ENCODE measurements at regions not wholly inside any gene's neighbourhood (a gene's known extent, or its start where the extent isn't known, plus 50 kb on each side); places are given as distances from the start of the nearest gene placed in this dataset.

DNA sequence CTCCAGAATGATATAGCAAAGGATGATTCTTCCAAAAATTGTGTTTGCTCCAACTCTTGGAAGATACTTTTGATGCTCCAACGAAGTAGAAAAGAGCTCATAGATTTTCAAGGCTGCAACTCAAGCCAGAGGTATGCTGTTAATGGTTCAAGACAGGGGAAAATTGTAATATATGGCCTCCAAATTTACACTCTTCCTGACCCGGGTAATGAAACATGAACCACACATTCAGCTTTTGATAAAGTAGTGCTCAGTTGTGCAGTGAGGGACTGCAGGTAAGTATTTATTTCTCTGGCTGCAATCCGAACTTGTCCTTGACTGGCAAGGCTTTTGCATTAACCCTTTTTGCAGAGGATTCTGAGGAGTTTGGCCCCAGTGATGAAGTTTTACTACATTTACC, 446.4 kb downstream of the RASEF start:
- POLR2A ChIA-PET = no interaction called here
- ATAC-seq = no peak
- H3K4me3 Mint-ChIP-seq = no peak overlapping the region
- peaks cover 0 to 7% (median 0%) of the 10 kb centered on the region in 5 donors for H3K27me3 Mint-ChIP-seq
- no peak for DNase-seq
- peaks cover 0 to 1% (median 0%) of the 10 kb centered on the region in 4 donors for H3K4me1 Mint-ChIP-seq
- no peak overlapping the region for H3K27ac Mint-ChIP-seq
- peaks cover 0 to 16% (median 0%) of the 10 kb centered on the region in 9 donors for H3K9me3 Mint-ChIP-seq
- H3K36me3 Mint-ChIP-seq = no peaks in the 10 kb centered on the region

DNA sequence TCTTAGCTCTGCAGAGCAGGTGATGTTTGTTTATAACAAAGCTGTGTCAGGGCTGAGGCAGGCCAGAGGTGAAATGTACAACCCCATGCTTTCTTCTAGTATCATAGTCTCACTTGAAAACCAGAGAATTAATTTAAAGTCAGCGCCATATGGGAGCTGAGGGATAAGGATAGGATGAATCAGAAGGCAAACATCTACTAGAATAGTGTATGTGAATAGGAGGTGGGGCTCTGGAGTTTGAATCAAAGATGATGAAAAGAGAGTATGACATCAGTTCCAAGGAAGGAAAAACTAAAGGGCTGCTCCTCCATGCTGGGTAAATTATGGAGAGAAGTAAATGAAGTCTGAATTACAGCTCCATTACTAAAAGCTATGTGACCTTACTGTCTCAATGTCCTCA, 441.5 kb downstream of the RASEF start:
- Mint-ChIP-seq H3K4me3 (no peak overlapping the region), H3K9me3 (peaks cover 0 to 16% (median 0%) of the 10 kb centered on the region in 9 donors), H3K27me3 (peaks cover 0 to 7% (median 0%) of the 10 kb centered on the region in 5 donors), H3K4me1 (peaks cover 0 to 1% (median 0%) of the 10 kb centered on the region in 4 donors), H3K36me3 (no peaks in the 10 kb centered on the region), H3K27ac (no peak overlapping the region)
- DNase-seq = no peak
- no peak for ATAC-seq
- POLR2A ChIA-PET = no interaction called here

DNA sequence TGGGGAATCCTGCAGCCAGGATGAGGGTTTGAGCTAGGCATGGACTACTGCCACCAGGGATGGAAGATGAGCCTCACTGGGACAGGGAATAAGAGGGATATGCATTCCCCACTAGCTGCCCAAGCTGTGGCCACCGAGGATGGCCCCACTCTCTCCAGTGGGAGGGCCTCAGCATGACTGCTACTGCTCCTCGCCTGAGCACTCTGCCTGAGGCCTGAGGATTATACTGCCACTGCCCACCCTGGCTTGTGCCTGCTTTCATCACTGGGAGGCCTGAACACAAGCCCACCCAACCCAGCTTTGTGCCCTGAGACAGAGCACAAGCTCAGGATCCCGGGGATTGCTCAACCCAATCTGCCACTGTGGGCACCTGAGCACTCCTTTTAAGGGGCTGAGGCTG, 425.6 kb downstream of the RASEF start:
- ATAC-seq (no peak), DNase-seq (no peak)
- peaks cover 9 to 34% (median 20%) of the 10 kb centered on the region in 9 donors for H3K9me3 Mint-ChIP-seq
- POLR2A ChIA-PET = no interaction called here
- peaks cover 0 to 18% (median 0%) of the 10 kb centered on the region in 3 donors for H3K36me3 Mint-ChIP-seq
- no peak overlapping the region for H3K27ac Mint-ChIP-seq
- no peaks in the 10 kb centered on the region for H3K4me1 Mint-ChIP-seq
- H3K4me3 Mint-ChIP-seq = no peak overlapping the region
- no peaks in the 10 kb centered on the region for H3K27me3 Mint-ChIP-seq

DNA sequence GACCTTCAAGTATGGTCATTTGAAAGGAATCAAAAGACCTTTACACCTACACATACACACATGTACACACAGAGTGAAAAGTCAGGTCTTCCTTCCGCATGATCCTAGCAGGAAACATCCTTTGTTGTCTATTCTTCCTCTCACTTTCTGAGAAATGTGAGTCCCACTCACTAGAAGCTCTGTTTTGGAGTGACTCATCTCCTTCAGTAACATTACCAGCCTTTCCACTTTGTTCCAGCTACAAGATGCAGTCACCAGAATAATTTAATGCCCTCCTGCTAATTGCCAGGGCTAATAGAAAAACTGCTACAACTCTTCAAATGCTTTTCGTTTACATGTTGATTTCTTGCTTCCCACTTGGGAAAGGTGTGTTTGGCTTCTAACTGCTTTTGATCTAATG, 417.3 kb downstream of the RASEF start:
- POLR2A ChIA-PET = no interaction called here
- Mint-ChIP-seq H3K9me3 (peaks cover 3 to 17% (median 8%) of the 10 kb centered on the region in 9 donors), H3K36me3 (peaks cover 0 to 3% (median 0%) of the 10 kb centered on the region in 3 donors), H3K27ac (no peak overlapping the region), H3K27me3 (no peaks in the 10 kb centered on the region), H3K4me3 (no peak overlapping the region), H3K4me1 (no peaks in the 10 kb centered on the region)
- no peak for DNase-seq
- no peak for ATAC-seq

DNA sequence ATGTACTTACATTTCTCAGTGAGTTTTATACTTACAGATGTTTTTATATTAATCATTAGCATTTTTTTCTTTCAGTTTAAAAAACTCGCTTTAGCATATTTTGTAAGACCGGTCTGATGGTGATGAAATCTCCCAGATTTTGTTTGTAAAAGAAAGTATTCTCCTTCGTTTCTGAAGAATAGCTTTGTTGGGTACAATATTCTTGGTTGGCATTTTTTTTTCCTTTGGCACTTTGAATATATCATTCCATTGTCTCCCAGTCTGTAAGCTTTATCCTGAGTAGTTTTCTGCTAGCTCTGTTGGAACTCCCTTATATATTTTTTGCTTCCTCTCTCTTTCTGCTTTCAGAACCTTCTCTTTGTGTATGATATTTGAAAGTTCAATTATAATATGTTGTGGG, 412.6 kb downstream of the RASEF start:
- POLR2A ChIA-PET = interaction anchor here (1.0 kb wide), 1 partner anchor 11 kb away, joined by 3 read pairs; no protein-coding TSS in a partner anchor
- ATAC-seq (no peak), DNase-seq (no peak)
- H3K4me3 Mint-ChIP-seq = no peak overlapping the region
- peaks cover 0 to 15% (median 0%) of the 10 kb centered on the region in 3 donors for H3K36me3 Mint-ChIP-seq
- H3K4me1 Mint-ChIP-seq = no peaks in the 10 kb centered on the region
- H3K27me3 Mint-ChIP-seq = no peaks in the 10 kb centered on the region
- H3K27ac Mint-ChIP-seq = no peak overlapping the region
- H3K9me3 Mint-ChIP-seq = peaks cover 10 to 24% (median 15%) of the 10 kb centered on the region in 9 donors

DNA sequence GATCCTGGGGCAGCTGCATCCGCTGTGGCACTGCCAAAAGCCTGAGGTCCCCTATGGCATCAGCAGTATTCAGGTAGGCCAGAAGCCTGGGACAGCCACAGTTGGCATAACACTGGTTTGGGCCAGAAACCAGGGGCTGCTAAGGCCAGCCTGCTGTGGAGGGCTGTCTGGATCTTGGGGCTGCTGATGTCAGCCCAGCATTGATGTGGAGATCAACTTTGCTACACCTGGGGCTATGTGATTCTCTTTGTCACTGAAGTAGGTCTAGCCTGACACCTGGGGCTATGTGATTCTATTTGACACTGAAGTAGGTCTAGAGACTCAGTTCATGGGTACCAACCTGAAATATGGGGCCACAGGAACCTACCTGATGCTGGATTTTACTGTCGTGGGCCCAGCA, 411.5 kb downstream of the RASEF start:
- Mint-ChIP-seq H3K27me3 (no peaks in the 10 kb centered on the region), H3K27ac (no peak overlapping the region), H3K4me1 (no peaks in the 10 kb centered on the region), H3K4me3 (no peak overlapping the region), H3K9me3 (peaks cover 10 to 24% (median 15%) of the 10 kb centered on the region in 9 donors), H3K36me3 (peaks cover 0 to 15% (median 0%) of the 10 kb centered on the region in 3 donors)
- POLR2A ChIA-PET = interaction anchor here (1.0 kb wide), 1 partner anchor 10 kb away, joined by 3 read pairs; no protein-coding TSS in a partner anchor
- ATAC-seq (no peak), DNase-seq (no peak)

DNA sequence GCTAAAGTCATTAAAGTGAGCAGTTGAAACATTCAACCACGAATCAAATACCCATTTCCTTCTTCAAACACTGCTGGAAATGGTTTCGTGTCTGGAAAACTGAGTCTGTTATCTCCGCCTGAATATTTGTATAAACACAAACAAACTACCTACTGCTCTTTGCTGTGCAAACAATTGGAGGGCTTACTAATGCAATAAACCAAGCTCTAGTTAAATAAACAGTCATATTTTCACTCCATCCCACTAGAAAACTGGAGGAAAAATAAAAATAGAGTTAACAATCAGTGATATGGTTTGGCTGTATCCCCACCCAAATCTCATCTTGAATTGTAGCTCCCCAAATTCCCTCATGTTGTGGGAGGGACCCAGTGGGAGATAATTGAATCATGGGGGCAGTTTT, 397.6 kb downstream of the RASEF start:
- H3K27ac Mint-ChIP-seq = no peak overlapping the region

DNA sequence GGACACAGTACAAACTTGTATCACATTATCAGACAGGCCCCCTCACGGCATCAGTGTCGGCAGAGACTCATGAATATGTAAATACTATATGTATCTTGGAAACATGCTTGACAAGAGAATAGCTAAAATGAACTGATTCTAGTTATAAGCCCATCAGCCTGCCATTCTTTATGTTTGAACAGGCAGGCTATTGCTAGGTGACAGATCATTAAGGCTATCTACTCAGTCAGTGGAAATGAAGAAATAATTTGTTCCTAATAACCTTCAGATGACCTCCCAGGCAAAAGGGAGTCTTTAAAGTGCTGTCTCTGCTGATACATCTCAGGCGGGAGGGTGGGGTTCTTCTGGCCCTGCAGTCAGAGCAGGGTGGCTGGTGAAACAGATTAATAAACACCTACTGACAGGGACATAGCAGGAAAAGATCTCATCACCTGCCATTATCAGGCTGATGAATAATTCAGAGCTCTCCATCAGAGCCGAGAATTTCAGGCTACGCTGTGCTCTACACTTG, 394.2 kb downstream of the RASEF start:
- POLR2A ChIA-PET = no interaction called here
- Mint-ChIP-seq H3K27me3 (no peaks in the 10 kb centered on the region), H3K36me3 (no peaks in the 10 kb centered on the region), H3K4me1 (peaks cover 0 to 1% (median 0%) of the 10 kb centered on the region in 4 donors), H3K4me3 (no peak overlapping the region), H3K27ac (no peak overlapping the region), H3K9me3 (peaks cover 0 to 6% (median 2%) of the 10 kb centered on the region in 9 donors)
- DNase-seq (no peak), ATAC-seq (no peak)

More for the DNA sequence above, 397.6 kb downstream of the RASEF start:
- ATAC-seq (no peak), DNase-seq (no peak)
- POLR2A ChIA-PET = no interaction called here
- no peaks in the 10 kb centered on the region for H3K4me1 Mint-ChIP-seq
- H3K4me3 Mint-ChIP-seq = no peak overlapping the region
- H3K27me3 Mint-ChIP-seq = no peaks in the 10 kb centered on the region
- no peaks in the 10 kb centered on the region for H3K36me3 Mint-ChIP-seq
- H3K9me3 Mint-ChIP-seq = peaks cover 0 to 12% (median 2%) of the 10 kb centered on the region in 9 donors

DNA sequence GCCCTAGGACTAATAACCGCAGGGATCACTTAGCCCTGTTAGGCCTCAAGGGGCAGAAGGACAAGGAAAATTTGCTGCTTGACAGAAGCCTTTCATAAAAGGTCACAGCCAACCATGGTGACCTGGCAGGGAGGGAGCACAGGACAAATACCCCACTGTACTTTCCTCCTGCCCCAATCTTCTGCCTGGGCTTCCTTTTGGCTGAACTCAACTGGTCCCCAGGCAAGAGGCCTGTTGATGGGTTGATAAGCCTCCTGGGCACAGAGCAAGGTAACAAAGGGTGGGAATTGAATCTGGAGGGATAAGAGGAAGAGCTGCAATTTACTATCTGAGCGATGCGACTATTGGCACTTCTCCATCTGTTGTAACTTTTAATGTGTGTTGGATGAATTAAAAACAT, 392.9 kb downstream of the RASEF start:
- POLR2A ChIA-PET = no interaction called here
- Mint-ChIP-seq H3K36me3 (no peaks in the 10 kb centered on the region), H3K27me3 (no peaks in the 10 kb centered on the region), H3K27ac (no peak overlapping the region), H3K4me3 (no peak overlapping the region), H3K4me1 (peaks cover 0 to 1% (median 0%) of the 10 kb centered on the region in 4 donors), H3K9me3 (peaks cover 0 to 3% (median 0%) of the 10 kb centered on the region in 9 donors)
- no peak for DNase-seq
- no peak for ATAC-seq

DNA sequence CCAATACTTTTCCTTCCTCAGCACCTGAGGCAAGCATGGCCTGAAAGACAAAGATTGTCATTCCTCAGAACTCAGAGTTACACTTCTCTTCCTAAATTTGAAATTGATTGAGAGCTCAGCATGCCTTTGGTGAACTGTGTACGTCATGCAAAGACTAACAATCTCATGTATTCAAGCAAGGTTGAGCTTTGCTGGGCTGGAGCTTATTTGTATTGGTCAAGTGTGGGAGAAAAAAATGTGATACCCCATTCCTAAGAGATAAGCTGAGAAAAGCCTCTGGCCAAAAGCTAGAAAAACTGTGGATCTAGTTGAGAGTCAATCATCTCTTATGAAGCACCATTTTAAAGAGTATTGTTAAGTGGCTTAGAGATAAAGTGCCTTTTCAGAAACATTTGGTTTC, 392.2 kb downstream of the RASEF start:
- POLR2A ChIA-PET = no interaction called here
- no peak overlapping the region for H3K27ac Mint-ChIP-seq
- peaks cover 0 to 1% (median 0%) of the 10 kb centered on the region in 4 donors for H3K4me1 Mint-ChIP-seq
- no peaks in the 10 kb centered on the region for H3K36me3 Mint-ChIP-seq
- DNase-seq (no peak), ATAC-seq (no peak)
- peaks cover 0 to 3% (median 0%) of the 10 kb centered on the region in 9 donors for H3K9me3 Mint-ChIP-seq
- H3K27me3 Mint-ChIP-seq = no peaks in the 10 kb centered on the region
- H3K4me3 Mint-ChIP-seq = no peak overlapping the region

DNA sequence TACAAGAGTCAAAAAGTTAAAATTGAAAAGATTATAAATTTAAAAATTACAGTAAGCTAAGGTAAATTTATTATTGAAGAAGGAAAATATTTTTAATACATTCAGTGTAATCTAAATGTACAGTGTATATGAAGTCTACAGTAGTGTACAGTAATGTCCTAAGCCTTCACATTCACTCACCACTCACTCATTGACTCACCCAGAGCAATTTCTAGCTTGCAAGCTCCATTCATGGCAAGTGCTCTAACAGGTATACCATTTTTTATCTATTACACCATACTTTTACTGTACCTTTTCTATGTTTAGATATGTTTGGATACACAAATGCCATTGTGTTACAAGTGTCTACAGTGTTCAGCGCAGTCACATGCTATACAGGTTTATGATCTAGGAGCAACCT, 389.7 kb downstream of the RASEF start:
- Mint-ChIP-seq H3K4me1 (peaks cover 0 to 1% (median 0%) of the 10 kb centered on the region in 4 donors), H3K36me3 (no peaks in the 10 kb centered on the region), H3K27me3 (no peaks in the 10 kb centered on the region), H3K4me3 (no peak overlapping the region), H3K27ac (no peak overlapping the region), H3K9me3 (peaks cover 0 to 3% (median 0%) of the 10 kb centered on the region in 9 donors)
- POLR2A ChIA-PET = no interaction called here
- no peak for ATAC-seq
- DNase-seq = no peak

DNA sequence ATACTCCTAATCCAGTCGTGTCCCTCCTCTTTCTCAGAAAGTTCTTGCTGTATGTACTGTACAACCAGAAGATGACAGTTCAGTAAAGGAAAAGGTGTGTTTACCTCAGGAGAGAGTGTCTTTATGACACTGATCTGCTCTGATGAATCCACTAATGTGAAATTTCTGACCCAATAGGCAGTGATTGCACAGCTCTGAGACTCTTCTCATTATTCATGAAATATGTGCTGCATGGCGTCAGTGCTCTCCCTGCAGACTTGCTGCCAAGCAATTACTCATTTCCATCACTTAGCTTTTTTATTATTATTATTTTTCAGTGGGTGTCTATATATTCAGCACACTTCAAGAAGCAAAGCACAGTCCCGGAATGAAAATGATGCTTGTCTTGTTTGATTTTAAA, 389.0 kb downstream of the RASEF start:
- POLR2A ChIA-PET = no interaction called here
- Mint-ChIP-seq H3K36me3 (no peaks in the 10 kb centered on the region), H3K9me3 (peaks cover 0 to 3% (median 0%) of the 10 kb centered on the region in 9 donors), H3K4me3 (no peak overlapping the region), H3K27me3 (no peaks in the 10 kb centered on the region), H3K27ac (no peak overlapping the region), H3K4me1 (peaks cover 0 to 1% (median 0%) of the 10 kb centered on the region in 4 donors)
- no peak for DNase-seq
- no peak for ATAC-seq

DNA sequence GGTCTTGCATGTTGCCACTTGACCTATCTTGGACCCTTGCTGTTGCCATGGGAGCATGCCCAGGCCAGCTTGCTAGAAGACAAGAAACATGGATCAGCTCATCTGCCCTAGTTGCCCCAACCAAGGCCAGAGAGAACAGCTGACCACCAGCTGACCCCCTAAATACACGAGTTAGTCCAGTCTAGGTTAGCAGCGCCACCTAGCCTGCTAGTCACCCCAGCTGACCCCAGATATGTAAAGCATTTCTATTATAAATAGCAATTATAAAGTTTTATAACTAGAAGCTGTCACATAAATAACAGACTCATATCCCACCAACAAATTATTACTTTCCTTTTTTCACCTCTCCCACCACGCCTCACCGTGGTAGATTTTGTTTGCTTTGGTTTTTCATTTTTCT, 387.8 kb downstream of the RASEF start:
- H3K4me3 Mint-ChIP-seq = no peak overlapping the region

DNA sequence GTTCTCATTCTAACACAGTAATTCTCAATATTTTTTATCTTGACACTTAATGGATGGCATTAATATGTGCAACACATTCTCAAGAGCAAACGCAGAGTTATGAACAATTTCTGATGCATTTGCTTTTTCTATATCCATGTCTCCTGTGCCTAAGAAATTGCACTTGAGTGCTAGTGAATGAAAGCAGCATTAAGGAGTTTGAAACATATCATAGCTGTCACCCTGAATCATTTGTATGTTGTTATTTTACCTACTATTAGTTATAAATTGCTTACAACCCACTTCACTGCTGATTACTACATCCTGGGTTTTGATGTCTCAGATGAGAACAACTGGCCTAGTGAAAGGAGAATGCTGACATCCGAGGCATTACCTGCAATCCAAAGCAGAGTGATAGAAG, 387.3 kb downstream of the RASEF start:
- H3K27me3 Mint-ChIP-seq = no peaks in the 10 kb centered on the region
- DNase-seq = no peak
- POLR2A ChIA-PET = no interaction called here
- no peaks in the 10 kb centered on the region for H3K36me3 Mint-ChIP-seq
- H3K4me1 Mint-ChIP-seq = peaks cover 0 to 1% (median 0%) of the 10 kb centered on the region in 4 donors
- ATAC-seq = no peak
- no peak overlapping the region for H3K27ac Mint-ChIP-seq
- no peak overlapping the region for H3K4me3 Mint-ChIP-seq
- peaks cover 0 to 3% (median 0%) of the 10 kb centered on the region in 9 donors for H3K9me3 Mint-ChIP-seq

More for the DNA sequence above, 387.8 kb downstream of the RASEF start:
- DNase-seq (no peak), ATAC-seq (no peak)
- peaks cover 0 to 3% (median 0%) of the 10 kb centered on the region in 9 donors for H3K9me3 Mint-ChIP-seq
- peaks cover 0 to 1% (median 0%) of the 10 kb centered on the region in 4 donors for H3K4me1 Mint-ChIP-seq
- no peaks in the 10 kb centered on the region for H3K36me3 Mint-ChIP-seq
- H3K27me3 Mint-ChIP-seq = no peaks in the 10 kb centered on the region
- H3K27ac Mint-ChIP-seq = no peak overlapping the region
- POLR2A ChIA-PET = no interaction called here
